GM23248 (cell line): ENCODE measurements at regions not wholly inside any gene's neighbourhood (a gene's known extent, or its start where the extent isn't known, plus 50 kb on each side); places are given as distances from the start of the nearest gene placed in this dataset.

ENCODE experiments used
- DNase-seq: peaks from one replicate; pipeline ENCODE4 v3.0.0-alpha.2; 2015
- H2AFZ ChIP-seq: fragments of 200-600 bp; sonication (generic); 2 replicates; pipeline ENCODE4 v1.6.1; 2016; ENCODE audit warnings: antibody characterized with exemption
- H3F3A ChIP-seq: fragments of 200-600 bp; sonication (generic); 2 replicates; pipeline ENCODE4 v1.6.1; 2016; ENCODE audit warnings: mild to moderate bottlenecking, antibody characterized with exemption, mixed run types; ENCODE audit not compliant: insufficient read depth
- H3K27ac ChIP-seq: fragments of 200-600 bp; sonication (generic); 2 replicates; pipeline ENCODE4 v1.5.1; 2016; ENCODE audit warnings: mild to moderate bottlenecking
- H3K27me3 ChIP-seq: fragments of 200-600 bp; sonication (generic); replicated peaks from 2 replicates; pipeline ENCODE4 v1.6.1; 2016; ENCODE audit warnings: mild to moderate bottlenecking; ENCODE audit not compliant: insufficient read depth
- H3K36me3 ChIP-seq: fragments of 200-600 bp; sonication (generic); 2 replicates; pipeline ENCODE4 v1.6.1; 2016; ENCODE audit warnings: low read depth, mild to moderate bottlenecking
- H3K4me1 ChIP-seq: fragments of 200-600 bp; sonication (generic); 2 replicates; pipeline ENCODE4 v1.6.1; 2016; ENCODE audit warnings: mild to moderate bottlenecking; ENCODE audit not compliant: insufficient read depth
- H3K4me2 ChIP-seq: fragments of 200-600 bp; sonication (generic); one replicate; pipeline ENCODE4 v1.6.1; 2016; ENCODE audit warnings: mild to moderate bottlenecking; ENCODE audit not compliant: unreplicated experiment
- H3K4me3 ChIP-seq: fragments of 200-600 bp; sonication (generic); 2 replicates; pipeline ENCODE4 v1.5.1; 2016; ENCODE audit warnings: mild to moderate bottlenecking
- H3K79me2 ChIP-seq: fragments of 200-600 bp; sonication (generic); 2 replicates; pipeline ENCODE4 v1.6.1; 2016; ENCODE audit warnings: mild to moderate bottlenecking; ENCODE audit not compliant: insufficient read depth
- H3K9ac ChIP-seq: fragments of 200-600 bp; sonication (generic); 2 replicates; pipeline ENCODE4 v1.6.1; 2016; ENCODE audit warnings: mild to moderate bottlenecking
- H3K9me2 ChIP-seq: fragments of 200-600 bp; sonication (generic); 2 replicates; pipeline ENCODE4 v1.6.1; 2016; ENCODE audit warnings: mixed run types, mild to moderate bottlenecking, moderate library complexity; ENCODE audit not compliant: insufficient read depth
- H3K9me3 ChIP-seq: fragments of 200-600 bp; sonication (generic); one replicate; pipeline ENCODE4 v1.6.1; 2017; ENCODE audit warnings: low read depth
- H4K20me1 ChIP-seq: fragments of 200-600 bp; sonication (generic); 2 replicates; pipeline ENCODE4 v1.6.0; 2016; ENCODE audit not compliant: insufficient read depth
- EZH2 ChIP-seq: fragments of 200-600 bp; sonication (generic); IDR thresholded peaks from 2 replicates; pipeline ENCODE4 v1.6.1; 2018; ENCODE audit warnings: antibody characterized with exemption, mild to moderate bottlenecking; ENCODE audit not compliant: insufficient read depth, poor library complexity, severe bottlenecking
- EZH2phosphoT487 ChIP-seq: fragments of 200-600 bp; sonication (generic); IDR thresholded peaks from 2 replicates; pipeline ENCODE4 v1.6.1; 2018; ENCODE audit warnings: antibody characterized with exemption, moderate library complexity, mild to moderate bottlenecking, low read depth; ENCODE audit not compliant: insufficient read depth
- WGBS, 2 experiments: methylation state at CpG; one replicate each; pipeline ENCODE4 v1.1.6; 2015 to 2017; ENCODE audit warnings: low lambda C conversion rate in 2 of 2, low coverage in 1 of 2; ENCODE audit errors: missing lambda C conversion rate in 2 of 2; 5-methylcytosine and 5-hydroxymethylcytosine counted together
- in situ Hi-C: fragments of 300-500 bp; cut with MboI; formaldehyde crosslinking; loops from 2 replicates; pipeline ENCODE4 v1.15.0; 2020

DNA sequence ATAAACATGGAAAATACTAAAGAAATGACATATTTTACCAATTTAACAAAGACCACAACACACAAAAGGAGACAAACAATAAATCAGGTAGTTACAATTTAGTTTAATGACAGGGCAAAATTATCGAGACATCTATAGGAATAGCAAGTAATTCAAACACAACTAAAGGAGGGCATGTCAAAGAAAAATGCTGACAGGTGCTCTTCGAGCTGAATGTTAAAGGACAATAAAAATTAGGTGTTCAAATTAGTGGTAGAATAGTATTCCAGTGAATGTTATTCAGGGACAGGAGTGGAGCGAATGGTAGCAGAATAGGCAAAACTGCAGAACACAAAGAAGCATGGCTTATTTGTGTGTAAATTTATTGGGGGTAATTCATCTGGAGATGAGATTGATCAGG lies 1004.3 kb upstream of the FBXO33 start:
- Histone ChIP-seq H3K4me1 (no peaks in the 10 kb centered on the region), H3K9ac (no peak overlapping the region), H3K4me2 (no peak overlapping the region), H3K36me3 (no peaks in the 10 kb centered on the region), H3K9me3 (no peaks in the 10 kb centered on the region), H4K20me1 (no peaks in the 10 kb centered on the region), H3K27ac (no peak overlapping the region), H3F3A (no peaks in the 10 kb centered on the region), H2AFZ (no peak overlapping the region), H3K27me3 (no peaks in the 10 kb centered on the region), H3K9me2 (no peaks in the 10 kb centered on the region), H3K79me2 (no peaks in the 10 kb centered on the region), H3K4me3 (no peak overlapping the region)
- in situ Hi-C loops: no loop called here
- DNase-seq: no peak
- TF ChIP-seq EZH2: no peak
- no peak for TF ChIP-seq EZH2phosphoT487
- 21 to 22% methylated on average over 3 of the region's 3 CpGs for WGBS, 2 experiments

DNA sequence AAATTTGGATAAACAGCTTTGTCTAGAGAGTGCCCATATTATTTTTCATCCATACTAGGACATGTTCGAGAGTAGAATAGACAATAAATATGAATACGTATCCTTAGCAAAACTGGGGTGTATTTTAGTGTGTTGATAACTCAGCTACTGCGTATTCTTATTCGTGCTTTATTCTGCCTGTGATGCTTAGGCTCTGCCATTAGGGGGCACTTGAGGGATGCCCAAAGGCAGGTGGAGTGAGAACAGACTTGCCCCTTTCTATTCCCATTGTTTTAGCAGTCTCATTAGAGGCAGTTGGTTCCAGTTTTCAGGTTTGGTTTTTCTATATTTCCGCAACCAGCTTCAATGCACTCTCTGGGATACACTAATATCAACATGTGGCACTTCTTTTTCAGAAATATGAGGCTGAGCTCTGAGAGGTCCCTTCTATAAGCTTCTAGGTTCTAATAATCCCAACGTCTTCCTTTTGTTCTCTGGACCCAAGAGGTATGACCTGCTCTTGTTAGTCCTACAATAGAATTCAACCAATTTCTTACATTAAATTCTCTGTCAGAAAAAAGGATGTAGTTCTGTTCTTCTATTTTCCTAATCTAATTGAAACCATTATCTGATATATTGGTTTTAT lies 985.7 kb upstream of the FBXO33 start:
- no peak overlapping the region for H3K27ac ChIP-seq
- H2AFZ ChIP-seq: no peak overlapping the region
- no peaks in the 10 kb centered on the region for H4K20me1 ChIP-seq
- H3K9me3 ChIP-seq: no peaks in the 10 kb centered on the region
- in situ Hi-C loops: no loop called here
- H3K4me3 ChIP-seq: no peak overlapping the region
- H3K9ac ChIP-seq: no peak overlapping the region
- no peaks in the 10 kb centered on the region for H3K27me3 ChIP-seq
- H3K4me1 ChIP-seq: no peaks in the 10 kb centered on the region
- H3K4me2 ChIP-seq: no peak overlapping the region
- H3K36me3 ChIP-seq: no peaks in the 10 kb centered on the region
- DNase-seq: peak; percentile 1
- WGBS, 2 experiments: 32 to 33% methylated on average over 6 of the region's 6 CpGs
- TF ChIP-seq EZH2 (no peak), EZH2phosphoT487 (no peak)
- H3F3A ChIP-seq: no peaks in the 10 kb centered on the region
- no peaks in the 10 kb centered on the region for H3K9me2 ChIP-seq
- no peaks in the 10 kb centered on the region for H3K79me2 ChIP-seq

DNA sequence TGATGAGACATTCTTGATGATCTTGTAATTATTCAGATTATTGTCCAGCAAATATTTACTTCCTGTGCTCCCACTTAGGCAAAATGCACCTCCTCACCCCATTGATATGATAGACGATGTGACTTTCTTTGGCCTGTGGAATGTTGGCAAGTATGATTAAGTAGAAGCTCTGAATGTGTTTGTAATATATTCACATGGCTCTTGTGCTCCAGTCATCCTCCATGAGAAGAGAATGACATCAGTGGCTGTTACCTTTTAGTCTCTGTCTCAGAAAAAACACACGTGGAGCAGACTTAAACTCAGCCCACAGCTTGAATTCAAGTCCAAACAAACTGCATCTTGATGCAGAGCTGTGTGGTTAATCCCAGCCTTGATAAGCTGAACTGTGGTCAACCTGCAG lies 984.3 kb upstream of the FBXO33 start:
- H2AFZ ChIP-seq: no peak overlapping the region
- TF ChIP-seq EZH2phosphoT487: no peak
- in situ Hi-C loops: no loop called here
- DNase-seq: no peak
- no peak overlapping the region for H3K4me2 ChIP-seq
- 0% methylated on average over 2 of the region's 2 CpGs for WGBS, 2 experiments
- no peaks in the 10 kb centered on the region for H3F3A ChIP-seq
- H3K27me3 ChIP-seq: no peaks in the 10 kb centered on the region
- no peaks in the 10 kb centered on the region for H4K20me1 ChIP-seq
- no peaks in the 10 kb centered on the region for H3K4me1 ChIP-seq
- H3K4me3 ChIP-seq: no peak overlapping the region
- H3K36me3 ChIP-seq: no peaks in the 10 kb centered on the region
- H3K9me2 ChIP-seq: no peaks in the 10 kb centered on the region
- H3K79me2 ChIP-seq: no peaks in the 10 kb centered on the region
- H3K9ac ChIP-seq: no peak overlapping the region
- peaks cover 6% of the 10 kb centered on the region for H3K9me3 ChIP-seq
- H3K27ac ChIP-seq: no peak overlapping the region

DNA sequence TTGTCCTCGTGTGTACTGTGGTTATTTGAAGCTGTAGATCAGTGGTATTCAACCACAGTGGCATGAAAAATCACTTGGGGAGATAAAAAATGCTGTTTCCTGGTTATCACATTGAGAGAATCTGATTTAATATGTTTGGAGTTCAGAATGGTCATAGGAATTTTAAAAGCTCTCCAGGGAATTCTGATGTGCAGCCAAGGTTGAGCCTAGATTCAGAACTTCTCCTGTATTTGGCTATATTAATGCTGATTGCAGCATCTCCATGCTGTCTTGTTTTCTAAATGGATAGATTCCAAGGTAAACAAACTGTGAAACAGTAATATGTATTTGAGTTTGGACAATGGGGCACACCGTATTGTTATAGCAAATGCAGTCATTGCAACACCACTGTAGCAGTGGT lies 982.2 kb upstream of the FBXO33 start:
- no peak overlapping the region for H3K9ac ChIP-seq
- DNase-seq: no peak
- no peaks in the 10 kb centered on the region for H3K79me2 ChIP-seq
- H3K27ac ChIP-seq: no peak overlapping the region
- TF ChIP-seq EZH2phosphoT487 (no peak), EZH2 (no peak)
- H3K9me3 ChIP-seq: peaks cover 6% of the 10 kb centered on the region
- no peaks in the 10 kb centered on the region for H4K20me1 ChIP-seq
- no peaks in the 10 kb centered on the region for H3F3A ChIP-seq
- in situ Hi-C loops: no loop called here
- no peak overlapping the region for H3K4me3 ChIP-seq
- no peaks in the 10 kb centered on the region for H3K27me3 ChIP-seq
- no peak overlapping the region for H2AFZ ChIP-seq
- H3K36me3 ChIP-seq: no peaks in the 10 kb centered on the region
- no peaks in the 10 kb centered on the region for H3K9me2 ChIP-seq
- H3K4me2 ChIP-seq: no peak overlapping the region
- H3K4me1 ChIP-seq: no peaks in the 10 kb centered on the region
- 0 to 2% methylated on average over 2 of the region's 2 CpGs for WGBS, 2 experiments

DNA sequence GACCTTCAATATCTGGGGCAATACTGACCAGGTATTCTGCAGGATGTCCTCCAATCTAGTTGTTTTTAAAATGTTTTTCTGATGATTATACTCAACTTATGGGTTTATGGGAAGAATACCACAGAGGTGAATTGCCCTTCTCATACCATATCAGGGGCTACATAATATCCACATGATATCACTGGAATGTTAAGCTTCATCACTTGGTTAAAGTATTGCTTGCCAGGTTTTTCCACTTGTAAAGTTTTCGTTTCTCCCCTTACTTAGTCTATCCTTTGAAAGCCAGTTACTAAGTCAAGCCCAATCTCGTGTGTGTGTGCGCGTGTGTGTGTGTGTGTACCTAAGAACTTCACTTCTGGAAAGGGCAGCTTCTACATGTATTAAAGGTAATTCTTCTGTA lies 980.9 kb upstream of the FBXO33 start:
- no peaks in the 10 kb centered on the region for H3K36me3 ChIP-seq
- no peak for DNase-seq
- H3K4me3 ChIP-seq: no peak overlapping the region
- H3K4me1 ChIP-seq: no peaks in the 10 kb centered on the region
- no peak overlapping the region for H3K27ac ChIP-seq
- 9 to 15% methylated on average over 4 of the region's 4 CpGs for WGBS, 2 experiments
- no peak overlapping the region for H3K9ac ChIP-seq
- H3F3A ChIP-seq: no peaks in the 10 kb centered on the region
- TF ChIP-seq EZH2 (no peak), EZH2phosphoT487 (no peak)
- H3K9me3 ChIP-seq: peaks cover 6% of the 10 kb centered on the region
- no peaks in the 10 kb centered on the region for H3K9me2 ChIP-seq
- no peaks in the 10 kb centered on the region for H3K27me3 ChIP-seq
- H3K79me2 ChIP-seq: no peaks in the 10 kb centered on the region
- in situ Hi-C loops: no loop called here
- H2AFZ ChIP-seq: no peak overlapping the region
- H3K4me2 ChIP-seq: no peak overlapping the region
- H4K20me1 ChIP-seq: no peaks in the 10 kb centered on the region
